ENCODE measurements at regions not wholly inside any gene's neighbourhood (a gene's known extent, or its start where the extent isn't known, plus 50 kb on each side); places are given as distances from the start of the nearest gene placed in this dataset.

DNA sequence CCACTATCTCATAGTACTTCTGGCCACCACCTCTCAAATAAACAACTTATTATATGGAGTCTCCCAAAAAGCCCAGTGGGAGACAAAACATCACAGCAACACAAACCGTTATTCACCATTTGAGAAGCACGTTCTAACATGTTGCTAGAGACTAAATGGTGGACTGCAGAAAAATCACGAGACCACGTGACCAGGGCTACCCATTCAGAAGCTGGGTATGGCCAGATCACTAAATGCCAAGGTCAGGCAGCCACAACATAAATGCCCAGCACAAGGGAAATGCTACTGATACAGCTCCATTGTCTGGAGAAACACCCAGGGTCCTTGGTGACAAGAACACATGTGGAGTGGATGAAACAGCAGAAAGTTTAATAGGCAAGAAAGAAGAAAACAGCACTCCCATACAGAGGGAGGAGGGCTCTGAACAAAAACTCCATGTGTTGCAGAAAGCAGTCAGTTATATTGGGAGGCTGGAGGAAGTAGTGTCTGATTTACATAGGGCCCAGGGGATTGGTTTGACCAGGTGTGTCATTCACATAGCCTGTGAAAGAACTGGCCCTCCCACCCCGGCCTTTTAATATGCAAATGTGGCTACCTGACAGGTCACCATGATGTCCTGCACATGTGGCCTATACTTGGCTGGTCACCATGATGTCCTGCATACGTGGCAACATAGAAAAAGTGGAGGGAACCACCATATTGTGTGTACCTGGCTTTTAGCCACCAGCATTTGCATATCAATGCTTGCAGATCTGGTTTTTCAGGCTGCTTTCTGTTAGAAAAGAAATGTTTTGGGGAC is 97.2 kb downstream of the TRIM36 start:
- H3K4me3 ChIP-seq (ENCODE audit: control insufficient read depth, low read depth, low read length) = no peak overlapping the region
- TF ChIP-seq, protein P1, sequence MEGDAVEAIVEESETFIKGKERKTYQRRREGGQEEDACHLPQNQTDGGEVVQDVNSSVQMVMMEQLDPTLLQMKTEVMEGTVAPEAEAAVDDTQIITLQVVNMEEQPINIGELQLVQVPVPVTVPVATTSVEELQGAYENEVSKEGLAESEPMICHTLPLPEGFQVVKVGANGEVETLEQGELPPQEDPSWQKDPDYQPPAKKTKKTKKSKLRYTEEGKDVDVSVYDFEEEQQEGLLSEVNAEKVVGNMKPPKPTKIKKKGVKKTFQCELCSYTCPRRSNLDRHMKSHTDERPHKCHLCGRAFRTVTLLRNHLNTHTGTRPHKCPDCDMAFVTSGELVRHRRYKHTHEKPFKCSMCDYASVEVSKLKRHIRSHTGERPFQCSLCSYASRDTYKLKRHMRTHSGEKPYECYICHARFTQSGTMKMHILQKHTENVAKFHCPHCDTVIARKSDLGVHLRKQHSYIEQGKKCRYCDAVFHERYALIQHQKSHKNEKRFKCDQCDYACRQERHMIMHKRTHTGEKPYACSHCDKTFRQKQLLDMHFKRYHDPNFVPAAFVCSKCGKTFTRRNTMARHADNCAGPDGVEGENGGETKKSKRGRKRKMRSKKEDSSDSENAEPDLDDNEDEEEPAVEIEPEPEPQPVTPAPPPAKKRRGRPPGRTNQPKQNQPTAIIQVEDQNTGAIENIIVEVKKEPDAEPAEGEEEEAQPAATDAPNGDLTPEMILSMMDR (conservative IDR thresholded peaks at IDR 0.05; ENCODE audit: control insufficient read depth, insufficient read depth, low read depth, low read length) = no peak
- no peak for DNase-seq (ENCODE audit: low read depth)

DNA sequence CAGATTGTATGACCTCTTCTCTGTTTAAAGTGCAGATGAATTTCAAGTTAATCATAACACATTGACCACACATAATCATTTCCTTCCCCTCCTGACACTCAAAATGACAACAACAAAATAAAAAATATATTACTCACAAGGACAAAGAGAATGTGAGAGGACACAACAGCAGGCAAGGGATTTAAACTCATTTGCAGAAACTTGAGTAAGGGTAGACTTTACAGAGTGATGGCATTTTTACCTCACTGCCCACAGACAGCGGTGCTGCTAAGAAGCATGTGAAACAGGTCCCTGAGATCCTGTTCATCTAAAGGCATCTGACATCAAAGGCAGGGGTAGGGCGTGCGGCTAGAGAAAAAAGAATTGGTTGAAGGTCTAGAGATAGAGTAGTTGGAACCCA is 99.0 kb downstream of the TRIM36 start:
- TF ChIP-seq, protein P1 (conservative IDR thresholded peaks at IDR 0.05; ENCODE audit: control insufficient read depth, insufficient read depth, low read depth, low read length) = no peak
- DNase-seq (ENCODE audit: low read depth) = no peak
- no peak overlapping the region for H3K4me3 ChIP-seq (ENCODE audit: control insufficient read depth, low read depth, low read length)

DNA sequence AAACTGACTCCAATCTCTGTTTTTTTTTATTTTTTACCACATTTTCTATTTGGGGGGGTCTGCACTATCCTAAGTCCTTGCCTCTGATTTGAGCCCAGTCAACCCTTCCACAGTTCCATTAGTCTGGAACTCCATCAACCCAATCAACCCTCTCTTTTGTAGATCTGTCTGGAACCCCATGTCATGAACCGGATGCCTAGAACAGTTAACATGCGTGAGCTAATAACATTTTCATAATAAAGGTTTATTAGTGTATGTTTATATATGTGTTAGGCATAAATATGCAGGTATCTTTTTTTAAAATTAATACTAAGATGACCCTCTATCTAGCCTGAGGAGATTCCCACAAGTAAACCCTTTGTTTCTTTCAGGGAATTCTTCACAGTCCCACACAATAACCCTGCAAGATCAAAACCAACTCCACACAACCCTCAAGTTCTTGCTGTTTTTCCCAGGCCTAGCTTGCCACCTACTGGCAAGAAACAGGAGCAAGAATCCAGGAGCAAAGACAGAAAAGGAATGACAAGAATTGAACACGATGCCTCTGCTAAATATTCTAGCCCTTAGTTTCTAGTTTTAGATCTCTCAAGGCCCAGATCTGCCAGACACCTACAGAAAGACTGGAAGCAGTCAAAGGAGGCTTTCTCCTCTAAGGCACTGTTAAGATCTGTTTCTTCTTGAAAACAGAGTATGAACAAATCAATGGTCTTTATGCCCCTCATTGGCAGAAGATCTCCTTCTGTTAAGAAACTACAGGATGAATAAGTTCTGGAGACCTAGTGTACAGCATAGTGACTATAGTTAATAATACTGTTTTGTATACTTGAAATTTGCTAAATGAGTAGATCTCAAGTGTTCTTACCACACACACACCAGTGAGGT is 100.4 kb downstream of the TRIM36 start:
- DNase-seq (ENCODE audit: low read depth) = peak; percentile 53
- H3K4me3 ChIP-seq (ENCODE audit: control insufficient read depth, low read depth, low read length) = no peak overlapping the region
- TF ChIP-seq, protein P1 (conservative IDR thresholded peaks at IDR 0.05; ENCODE audit: control insufficient read depth, insufficient read depth, low read depth, low read length) = peak; percentile 69

DNA sequence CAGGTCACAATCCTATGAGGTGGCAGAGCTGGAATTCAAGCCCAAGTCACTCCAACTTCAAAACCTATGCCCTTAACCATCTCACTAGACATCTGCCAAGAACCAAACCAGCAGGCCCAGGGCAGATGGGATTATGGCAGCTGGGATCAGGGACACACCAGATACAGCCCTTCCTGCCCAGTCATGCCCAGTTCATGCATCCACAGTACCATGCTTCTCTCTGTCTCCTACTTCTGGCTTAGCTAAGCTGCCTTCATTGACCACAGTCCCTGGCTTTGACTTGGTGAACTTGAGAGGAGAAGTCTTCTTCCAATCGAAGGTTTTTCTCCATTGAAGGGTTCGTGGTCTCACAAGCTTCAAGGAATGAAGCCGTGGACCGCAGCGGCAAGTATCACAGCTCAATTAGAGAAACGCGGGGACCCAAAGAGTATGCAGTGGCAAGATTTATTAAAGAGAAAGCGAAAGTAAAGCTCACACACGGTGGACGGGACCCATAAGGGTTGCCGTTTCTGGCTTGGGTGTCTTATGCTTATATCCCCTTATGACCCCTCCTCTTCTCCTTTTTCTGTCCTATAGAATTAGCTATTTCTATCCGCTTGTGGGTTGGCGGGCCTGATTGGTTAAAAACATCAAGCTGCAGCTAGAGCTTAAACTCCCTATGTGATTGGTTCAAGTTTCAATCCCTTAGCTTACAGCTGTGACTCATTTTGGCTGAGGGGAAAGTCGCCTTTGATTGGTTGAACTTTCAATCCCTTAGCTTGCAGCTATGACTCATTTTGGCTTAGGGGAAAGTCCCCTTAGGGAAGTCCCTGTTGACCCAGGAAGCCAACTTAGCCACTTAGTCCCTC is 101.2 kb downstream of the TRIM36 start:
- DNase-seq (ENCODE audit: low read depth) = peak; percentile 64
- TF ChIP-seq, protein P1 (conservative IDR thresholded peaks at IDR 0.05; ENCODE audit: control insufficient read depth, insufficient read depth, low read depth, low read length) = no peak
- H3K4me3 ChIP-seq (ENCODE audit: control insufficient read depth, low read depth, low read length) = no peak overlapping the region

DNA sequence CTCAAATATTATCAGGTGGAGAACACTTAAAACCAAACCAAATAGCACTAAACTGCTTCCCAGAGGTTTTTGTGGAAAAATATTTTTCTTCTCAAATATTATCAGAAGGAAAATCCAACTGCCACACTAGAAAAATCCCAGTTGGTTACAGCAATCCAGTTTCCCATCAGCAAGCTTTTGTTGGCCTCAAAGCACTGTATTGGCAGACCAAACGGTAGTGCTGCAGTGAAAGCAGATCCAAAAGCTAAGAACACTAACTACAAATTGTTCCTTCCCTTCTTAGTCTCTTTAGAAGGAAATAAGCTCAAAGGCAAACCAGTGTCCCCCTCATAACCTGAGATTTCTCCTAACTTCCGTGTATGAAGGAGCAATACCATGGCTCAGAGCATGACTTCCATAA is 105.3 kb downstream of the TRIM36 start:
- TF ChIP-seq, protein P1 (conservative IDR thresholded peaks at IDR 0.05; ENCODE audit: control insufficient read depth, insufficient read depth, low read depth, low read length) = no peak
- DNase-seq (ENCODE audit: low read depth) = no peak
- H3K4me3 ChIP-seq (ENCODE audit: control insufficient read depth, low read depth, low read length) = no peak overlapping the region

DNA sequence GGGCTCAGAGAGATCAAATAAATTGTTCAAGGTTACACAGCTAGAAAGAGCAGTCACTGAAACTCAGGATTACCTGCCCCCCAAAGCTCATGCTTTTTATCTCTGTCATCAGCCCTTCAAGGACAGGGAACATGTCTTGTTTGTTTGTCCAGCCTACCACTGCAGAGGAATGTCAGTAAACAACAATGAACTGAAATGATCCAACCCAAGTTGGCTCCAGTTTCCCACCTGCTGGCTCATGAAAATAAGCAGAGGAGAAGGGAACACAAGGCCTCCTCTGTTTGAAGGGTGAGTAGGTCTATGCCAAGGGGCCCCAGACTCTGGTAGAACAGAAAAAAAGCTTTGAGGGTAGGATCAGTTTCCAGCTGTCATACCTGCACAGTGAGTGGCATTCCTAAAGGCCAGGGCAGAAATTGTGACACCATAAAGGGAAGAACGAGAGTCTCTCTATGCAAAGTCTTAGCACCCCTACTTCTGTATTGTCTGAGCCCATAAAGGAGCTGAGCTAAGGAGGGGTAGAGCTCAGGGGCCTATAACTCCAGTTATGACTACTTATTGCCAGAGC is 115.2 kb downstream of the TRIM36 start:
- no peak for DNase-seq (ENCODE audit: low read depth)
- TF ChIP-seq, protein P1 (conservative IDR thresholded peaks at IDR 0.05; ENCODE audit: control insufficient read depth, insufficient read depth, low read depth, low read length) = no peak
- H3K4me3 ChIP-seq (ENCODE audit: control insufficient read depth, low read depth, low read length) = no peak overlapping the region

All from fibroblast of mammary gland (primary cell).